ENCODE measurements at regions not wholly inside any gene's neighbourhood (a gene's known extent, or its start where the extent isn't known, plus 50 kb on each side); places are given as distances from the start of the nearest gene placed in this dataset.

DNA sequence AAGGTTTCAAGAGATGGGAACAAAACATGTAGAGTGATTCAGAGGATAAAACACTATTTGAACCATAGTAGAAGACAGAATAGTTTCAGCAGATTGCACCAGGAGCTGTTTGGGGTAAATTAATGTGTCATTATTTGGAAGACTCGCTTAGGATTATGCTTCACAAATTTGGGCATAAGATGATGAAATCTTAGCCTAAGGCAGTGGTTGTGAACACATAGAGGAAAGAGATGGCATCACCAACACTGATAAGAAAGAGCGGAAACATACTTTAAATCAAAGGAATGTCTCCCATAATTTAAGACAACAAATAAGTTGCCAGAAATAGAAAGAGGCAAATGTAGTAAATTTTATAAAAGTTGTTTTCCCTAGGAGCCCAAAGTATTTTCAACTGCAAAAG lies 66.1 kb upstream of the TBCA start:
- no peaks in the 10 kb centered on the region for H3K36me3 ChIP-seq
- no peaks in the 10 kb centered on the region for H3K9me3 ChIP-seq
- H3K27me3 ChIP-seq: peaks cover 22 to 64% of the 10 kb centered on the region in 2 donors
- H3K4me3 ChIP-seq: no peak overlapping the region
- H3K27ac ChIP-seq: no peak overlapping the region
- ATAC-seq: no peak
- no peak for TF ChIP-seq CTCF (IDR thresholded peaks at IDR 0.05)
- intact Hi-C loops (cut with DNase I): no loop called here
- DNase-seq: no peak
- peaks cover 3 to 15% of the 10 kb centered on the region in 2 donors for H3K4me1 ChIP-seq

DNA sequence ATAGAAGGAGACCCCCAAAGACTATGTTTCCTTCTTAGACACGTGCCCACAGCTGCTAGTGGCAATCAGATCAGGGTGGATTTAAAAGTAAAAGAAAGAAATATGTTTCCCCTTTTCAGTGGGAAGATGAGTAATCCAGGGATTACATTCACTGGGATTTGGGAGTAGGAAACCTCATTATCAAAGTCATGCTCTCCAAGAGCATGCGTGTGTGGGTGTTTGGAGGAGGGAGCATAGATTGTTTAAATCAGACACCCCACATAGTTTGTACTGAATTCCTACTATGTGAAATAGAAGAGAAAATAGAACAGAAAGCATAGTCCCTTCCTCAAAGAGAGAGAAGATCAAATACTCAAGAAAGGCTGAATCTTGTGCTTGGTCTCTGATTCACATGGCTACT lies 65.5 kb upstream of the TBCA start:
- Histone ChIP-seq H3K27ac (no peak overlapping the region), H3K9me3 (no peaks in the 10 kb centered on the region), H3K27me3 (peaks cover 19 to 58% of the 10 kb centered on the region in 2 donors), H3K36me3 (no peaks in the 10 kb centered on the region), H3K4me1 (peaks cover 3 to 15% of the 10 kb centered on the region in 2 donors), H3K4me3 (no peak overlapping the region)
- no peak for ATAC-seq
- TF ChIP-seq CTCF (IDR thresholded peaks at IDR 0.05): no peak
- no peak for DNase-seq
- intact Hi-C loops (cut with DNase I): no loop called here

DNA sequence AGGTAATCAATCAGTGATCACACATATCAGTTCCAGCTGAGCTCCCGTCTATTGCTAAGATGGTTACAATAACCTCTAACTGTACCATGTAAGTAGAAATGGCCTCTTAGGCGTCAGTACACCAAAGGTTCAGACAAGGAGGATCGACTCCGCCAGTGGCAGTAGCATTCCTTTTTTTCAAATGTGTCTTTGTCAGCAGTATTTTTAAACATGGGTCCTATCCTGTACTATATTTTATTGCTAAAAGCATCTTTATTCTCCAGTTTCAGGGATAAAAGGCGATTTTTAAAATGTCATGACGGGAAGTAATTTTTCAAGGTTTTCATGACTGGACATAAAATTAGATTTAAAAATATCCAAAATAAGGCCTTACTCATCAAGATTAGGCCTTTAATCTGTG lies 64.8 kb upstream of the TBCA start:
- no peak overlapping the region for H3K27ac ChIP-seq
- H3K4me1 ChIP-seq: peaks cover 3 to 15% of the 10 kb centered on the region in 2 donors
- intact Hi-C loops (cut with DNase I): no loop called here
- ATAC-seq (no peak), DNase-seq (no peak)
- no peak for TF ChIP-seq CTCF (IDR thresholded peaks at IDR 0.05)
- no peak overlapping the region for H3K4me3 ChIP-seq
- no peaks in the 10 kb centered on the region for H3K9me3 ChIP-seq
- no peaks in the 10 kb centered on the region for H3K36me3 ChIP-seq
- H3K27me3 ChIP-seq: peaks cover 19 to 51% of the 10 kb centered on the region in 2 donors

DNA sequence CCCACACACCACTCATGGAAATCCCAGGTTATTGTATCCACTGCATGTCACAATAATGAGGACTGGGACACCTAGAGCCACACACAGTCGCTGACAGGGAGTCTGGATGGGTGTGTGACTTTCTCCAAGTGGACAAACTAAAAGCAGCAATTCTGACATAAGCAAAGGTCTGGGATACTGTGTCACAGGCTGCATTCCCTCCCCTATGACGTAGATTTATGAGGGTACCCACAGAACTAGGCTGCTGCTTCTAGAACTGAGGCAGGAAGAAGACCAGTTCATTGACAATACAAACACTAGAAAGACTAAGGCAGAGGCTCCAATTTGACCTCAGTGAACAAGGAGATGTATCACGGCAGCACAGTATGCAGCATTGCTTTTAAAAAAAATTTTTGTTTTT lies 63.6 kb upstream of the TBCA start:
- DNase-seq (no peak), ATAC-seq (no peak)
- Histone ChIP-seq H3K4me3 (no peak overlapping the region), H3K27me3 (peaks cover 12 to 38% of the 10 kb centered on the region in 2 donors), H3K36me3 (no peaks in the 10 kb centered on the region), H3K4me1 (peaks cover 0 to 11% of the 10 kb centered on the region in 2 donors), H3K27ac (no peak overlapping the region), H3K9me3 (no peaks in the 10 kb centered on the region)
- TF ChIP-seq CTCF (IDR thresholded peaks at IDR 0.05): no peak
- intact Hi-C loops (cut with DNase I): no loop called here

GRCh38 chr5:77832938-77833337 lies 56.8 kb upstream of the TBCA start:
- ATAC-seq (no peak), DNase-seq (no peak)
- intact Hi-C loops (cut with DNase I): no loop called here
- Histone ChIP-seq H3K27me3 (peaks cover 0 to 22% of the 10 kb centered on the region in 2 donors), H3K9me3 (no peaks in the 10 kb centered on the region), H3K4me1 (no peaks in the 10 kb centered on the region), H3K36me3 (no peaks in the 10 kb centered on the region), H3K4me3 (no peak overlapping the region), H3K27ac (no peak overlapping the region)
- TF ChIP-seq CTCF (IDR thresholded peaks at IDR 0.05): no peak
